ENCODE measurements at regions not wholly inside any gene's neighbourhood (a gene's known extent, or its start where the extent isn't known, plus 50 kb on each side); places are given as distances from the start of the nearest gene placed in this dataset.

- TF ChIP-seq, protein P1, sequence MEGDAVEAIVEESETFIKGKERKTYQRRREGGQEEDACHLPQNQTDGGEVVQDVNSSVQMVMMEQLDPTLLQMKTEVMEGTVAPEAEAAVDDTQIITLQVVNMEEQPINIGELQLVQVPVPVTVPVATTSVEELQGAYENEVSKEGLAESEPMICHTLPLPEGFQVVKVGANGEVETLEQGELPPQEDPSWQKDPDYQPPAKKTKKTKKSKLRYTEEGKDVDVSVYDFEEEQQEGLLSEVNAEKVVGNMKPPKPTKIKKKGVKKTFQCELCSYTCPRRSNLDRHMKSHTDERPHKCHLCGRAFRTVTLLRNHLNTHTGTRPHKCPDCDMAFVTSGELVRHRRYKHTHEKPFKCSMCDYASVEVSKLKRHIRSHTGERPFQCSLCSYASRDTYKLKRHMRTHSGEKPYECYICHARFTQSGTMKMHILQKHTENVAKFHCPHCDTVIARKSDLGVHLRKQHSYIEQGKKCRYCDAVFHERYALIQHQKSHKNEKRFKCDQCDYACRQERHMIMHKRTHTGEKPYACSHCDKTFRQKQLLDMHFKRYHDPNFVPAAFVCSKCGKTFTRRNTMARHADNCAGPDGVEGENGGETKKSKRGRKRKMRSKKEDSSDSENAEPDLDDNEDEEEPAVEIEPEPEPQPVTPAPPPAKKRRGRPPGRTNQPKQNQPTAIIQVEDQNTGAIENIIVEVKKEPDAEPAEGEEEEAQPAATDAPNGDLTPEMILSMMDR (IDR thresholded peaks at IDR 0.05), result peak; percentile 51
- no peak for TF ChIP-seq EZH2 (IDR thresholded peaks at IDR 0.05)
Observed at GRCh38 chr6:141077355-141078333, 1055.1 kb upstream of the GJE1 start.
